ENCODE measurements at regions not wholly inside any gene's neighbourhood (a gene's known extent, or its start where the extent isn't known, plus 50 kb on each side); places are given as distances from the start of the nearest gene placed in this dataset.

DNA sequence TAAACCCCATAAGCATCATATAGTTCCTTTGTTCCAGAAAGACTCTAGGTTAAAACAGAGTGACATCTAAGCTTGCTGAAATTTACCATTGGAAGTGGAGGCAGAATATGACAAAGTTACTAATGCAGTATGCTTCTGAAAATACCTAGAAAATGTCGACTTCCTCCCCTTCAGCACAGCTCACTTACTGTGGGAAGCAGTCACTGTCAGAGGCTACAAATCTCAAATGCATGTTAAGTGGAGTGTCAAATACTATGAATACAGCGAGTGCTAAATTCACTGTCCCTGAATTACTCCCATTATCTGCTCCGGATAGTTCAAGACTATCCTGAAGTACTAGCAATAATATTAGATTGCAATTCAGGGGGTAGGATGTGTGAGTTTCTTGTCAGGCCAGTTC, 1454.6 kb downstream of the AACS start:
- TF ChIP-seq CTCF (IDR thresholded peaks at IDR 0.05) (no peak), ZFX (IDR thresholded peaks at IDR 0.05; ENCODE audit: borderline replicate concordance) (no peak)

DNA sequence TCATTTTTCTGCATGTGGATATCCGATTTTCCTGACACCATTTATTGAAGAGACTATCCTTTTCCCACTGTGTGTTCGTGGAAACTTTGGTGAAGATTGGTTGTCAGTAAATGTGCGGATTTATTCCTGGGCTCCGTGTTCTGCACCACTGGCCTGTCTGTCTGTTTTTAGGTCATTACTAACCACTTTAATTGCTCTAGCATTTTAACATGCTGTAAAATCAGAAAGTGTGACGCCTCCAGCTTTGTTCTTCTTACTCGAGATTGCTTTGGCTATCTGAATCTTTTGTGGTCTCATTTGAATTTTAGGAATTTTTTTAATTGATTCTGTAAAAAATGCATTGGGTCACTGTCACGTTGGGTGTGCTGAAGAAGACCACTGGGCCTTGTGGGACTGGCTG, 1458.7 kb downstream of the AACS start:
- H3K27ac ChIP-seq = no peak overlapping the region
- no peak for TF ChIP-seq ZFX (IDR thresholded peaks at IDR 0.05; ENCODE audit: borderline replicate concordance)
- no peak for TF ChIP-seq CTCF (IDR thresholded peaks at IDR 0.05)

More for the DNA sequence above, 1454.6 kb downstream of the AACS start:
- H3K27ac ChIP-seq = no peak overlapping the region

- no peak overlapping the region for H3K27ac ChIP-seq
- TF ChIP-seq CTCF (IDR thresholded peaks at IDR 0.05) (no peak), ZFX (IDR thresholded peaks at IDR 0.05; ENCODE audit: borderline replicate concordance) (no peak)
Observed at GRCh38 chr12:126534495-126534894, 1469.3 kb downstream of the AACS start.

- TF ChIP-seq CTCF (IDR thresholded peaks at IDR 0.05) = no peak
- TF ChIP-seq ZFX (IDR thresholded peaks at IDR 0.05; ENCODE audit: borderline replicate concordance) = no peak
- no peak overlapping the region for H3K27ac ChIP-seq
Observed at GRCh38 chr12:126534942-126535341, 1469.7 kb downstream of the AACS start.

DNA sequence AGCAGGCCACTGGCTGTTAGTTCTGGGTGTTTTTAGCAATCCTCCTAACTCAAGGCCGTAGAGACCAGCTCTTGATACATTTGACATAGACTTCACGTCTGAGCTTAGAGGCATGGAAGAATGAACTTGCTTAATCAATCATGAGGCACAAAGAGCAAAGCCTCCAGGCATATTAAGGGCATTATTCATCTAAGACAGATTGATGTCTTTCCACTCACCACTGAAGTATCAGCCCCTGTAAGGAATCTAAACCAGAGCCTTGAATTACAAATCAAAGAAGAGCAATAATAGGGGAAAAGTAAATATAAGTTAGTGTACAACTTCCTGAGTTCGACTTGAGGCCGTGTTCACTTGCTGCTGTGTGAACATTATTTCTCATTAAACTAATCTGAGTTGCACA, 1470.7 kb downstream of the AACS start:
- H3K27ac ChIP-seq = no peak overlapping the region
- TF ChIP-seq ZFX (IDR thresholded peaks at IDR 0.05; ENCODE audit: borderline replicate concordance) (no peak), CTCF (IDR thresholded peaks at IDR 0.05) (no peak)

GRCh38 chr12:126537961-126538530, 1472.8 kb downstream of the AACS start:
- TF ChIP-seq CTCF (IDR thresholded peaks at IDR 0.05) (no peak), ZFX (IDR thresholded peaks at IDR 0.05; ENCODE audit: borderline replicate concordance) (no peak)
- no peak overlapping the region for H3K27ac ChIP-seq

DNA sequence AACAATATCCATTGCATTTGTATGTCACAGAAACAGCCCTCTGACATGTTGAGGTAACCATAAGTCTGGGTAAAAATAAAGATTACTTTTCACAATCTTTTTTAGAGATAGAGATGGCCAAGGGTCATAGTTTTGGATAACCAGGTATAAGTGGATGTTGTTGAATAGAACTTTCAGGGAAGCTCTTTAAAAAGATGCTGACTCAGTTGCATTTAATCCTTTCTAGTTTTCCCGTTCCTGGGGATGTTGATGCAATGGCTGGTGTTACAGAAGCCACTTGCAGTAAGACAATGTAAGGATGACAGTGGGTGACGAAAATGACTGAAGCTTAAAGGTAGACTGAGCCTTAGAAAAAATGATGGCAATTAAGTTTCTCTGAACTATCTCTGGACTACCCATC, 1473.7 kb downstream of the AACS start:
- no peak overlapping the region for H3K27ac ChIP-seq
- no peak for TF ChIP-seq ZFX (IDR thresholded peaks at IDR 0.05; ENCODE audit: borderline replicate concordance)
- no peak for TF ChIP-seq CTCF (IDR thresholded peaks at IDR 0.05)
